ENCODE measurements at regions not wholly inside any gene's neighbourhood (a gene's known extent, or its start where the extent isn't known, plus 50 kb on each side); places are given as distances from the start of the nearest gene placed in this dataset.

DNA sequence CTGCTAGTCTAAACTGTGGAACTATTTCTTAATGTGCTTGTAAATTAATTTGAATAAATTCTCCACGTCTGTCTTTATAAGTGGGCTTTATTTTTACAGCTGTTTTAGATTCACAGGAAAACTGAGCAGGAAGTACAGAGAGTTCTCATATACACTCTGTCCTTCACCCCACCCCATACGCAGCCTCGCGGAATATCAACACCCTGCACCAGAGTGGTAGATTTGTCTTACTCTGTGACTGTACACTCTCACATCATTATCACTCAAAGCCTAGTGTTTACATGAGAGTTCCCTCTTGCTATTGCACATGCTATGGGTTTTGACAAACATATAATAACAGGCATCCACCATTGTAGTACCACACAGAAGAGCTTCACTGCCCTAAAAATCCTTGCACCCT lies 179.7 kb upstream of the DAB2 start:
- TF ChIP-seq, protein P1, sequence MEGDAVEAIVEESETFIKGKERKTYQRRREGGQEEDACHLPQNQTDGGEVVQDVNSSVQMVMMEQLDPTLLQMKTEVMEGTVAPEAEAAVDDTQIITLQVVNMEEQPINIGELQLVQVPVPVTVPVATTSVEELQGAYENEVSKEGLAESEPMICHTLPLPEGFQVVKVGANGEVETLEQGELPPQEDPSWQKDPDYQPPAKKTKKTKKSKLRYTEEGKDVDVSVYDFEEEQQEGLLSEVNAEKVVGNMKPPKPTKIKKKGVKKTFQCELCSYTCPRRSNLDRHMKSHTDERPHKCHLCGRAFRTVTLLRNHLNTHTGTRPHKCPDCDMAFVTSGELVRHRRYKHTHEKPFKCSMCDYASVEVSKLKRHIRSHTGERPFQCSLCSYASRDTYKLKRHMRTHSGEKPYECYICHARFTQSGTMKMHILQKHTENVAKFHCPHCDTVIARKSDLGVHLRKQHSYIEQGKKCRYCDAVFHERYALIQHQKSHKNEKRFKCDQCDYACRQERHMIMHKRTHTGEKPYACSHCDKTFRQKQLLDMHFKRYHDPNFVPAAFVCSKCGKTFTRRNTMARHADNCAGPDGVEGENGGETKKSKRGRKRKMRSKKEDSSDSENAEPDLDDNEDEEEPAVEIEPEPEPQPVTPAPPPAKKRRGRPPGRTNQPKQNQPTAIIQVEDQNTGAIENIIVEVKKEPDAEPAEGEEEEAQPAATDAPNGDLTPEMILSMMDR (IDR thresholded peaks at IDR 0.05; ENCODE audit: low read depth, low read length): no peak
- no peak for TF ChIP-seq EZH2phosphoT487 (IDR thresholded peaks at IDR 0.05; ENCODE audit: low read depth)

All from OCI-LY3 (cell line).